ENCODE measurements at regions not wholly inside any gene's neighbourhood (a gene's known extent, or its start where the extent isn't known, plus 50 kb on each side); places are given as distances from the start of the nearest gene placed in this dataset.

- ChIA-PET POLR2A (no interaction called here), CTCF (ENCODE audit: low intra/inter-chr PET ratio, low total read pairs) (no interaction called here)
- no TSS peak for BruUV-seq (replicated peaks)
- FAIRE-seq (no peak), ATAC-seq (no peak), DNase-seq (ENCODE audit: low spot score) (no peak)
- in situ Hi-C loops (cut with HindIII; ENCODE audit: extremely low pct_ligation_motif_present, low pct_unique_long_range_greater_than_20kb) (no loop called here), intact Hi-C loops (cut with micrococcal nuclease; ENCODE audit: unreplicated experiment) (no loop called here)
- H3K79me2 ChIP-seq (ENCODE audit: insufficient read depth, low read length): no peaks in the 10 kb centered on the region
- H3K9ac ChIP-seq (ENCODE audit: insufficient read depth, low read depth, low read length): no peak overlapping the region
- no peak overlapping the region for H3K4me2 ChIP-seq (ENCODE audit: low read depth, low read length)
- no peak for TF ChIP-seq CBX5 (CRISPR knock-in tag; IDR thresholded peaks at IDR 0.05; ENCODE audit: borderline replicate concordance)
- no peaks in the 10 kb centered on the region for H4K20me1 ChIP-seq (ENCODE audit: insufficient read depth, low read length)
- peaks cover 0 to 20% of the 10 kb centered on the region in 2 experiments; a peak in 1 of 5 replicates for H3K27me3 ChIP-seq (ENCODE audit: control insufficient read depth in 1 of 2, insufficient read depth in 2 of 2, low read length in 2 of 2)
- H2AFZ ChIP-seq (ENCODE audit: low read length): no peak overlapping the region
- H3K9me3 ChIP-seq (ENCODE audit: low read length): no peaks in the 10 kb centered on the region
- no peak overlapping the region for H3K4me3 ChIP-seq (replicated peaks in 1 of 3; ENCODE audit: insufficient read depth in 1 of 3, low read depth in 2 of 3, low read length in 3 of 3)
- H3K27ac ChIP-seq (ENCODE audit: extremely low read length, insufficient read depth, low read length): no peak overlapping the region
- 94% methylated on average over 1 of the region's 1 CpG for WGBS (ENCODE audit: low lambda C conversion rate)
- no peaks in the 10 kb centered on the region for H3K4me1 ChIP-seq (ENCODE audit: insufficient read depth, low read length)
- H3K36me3 ChIP-seq (replicated peaks in 1 of 2; ENCODE audit: control insufficient read depth in 1 of 2, insufficient read depth in 2 of 2, low read length in 2 of 2): no peaks in the 10 kb centered on the region
Observed at GRCh38 chr20:22752324-22752723, 168.0 kb upstream of the FOXA2 start.

- Histone ChIP-seq H3K9me3 (ENCODE audit: low read length) (no peaks in the 10 kb centered on the region), H3K9ac (ENCODE audit: insufficient read depth, low read depth, low read length) (no peak overlapping the region), H3K27me3 (ENCODE audit: control insufficient read depth in 1 of 2, insufficient read depth in 2 of 2, low read length in 2 of 2) (peaks cover 4 to 9% of the 10 kb centered on the region in 2 experiments; a peak in 3 of 5 replicates), H3K27ac (ENCODE audit: extremely low read length, insufficient read depth, low read length) (no peak overlapping the region), H2AFZ (ENCODE audit: low read length) (no peak overlapping the region), H3K4me2 (ENCODE audit: low read depth, low read length) (no peak overlapping the region), H3K36me3 (replicated peaks in 1 of 2; ENCODE audit: control insufficient read depth in 1 of 2, insufficient read depth in 2 of 2, low read length in 2 of 2) (no peaks in the 10 kb centered on the region), H3K4me1 (ENCODE audit: insufficient read depth, low read length) (no peaks in the 10 kb centered on the region), H3K4me3 (replicated peaks in 1 of 3; ENCODE audit: insufficient read depth in 1 of 3, low read depth in 2 of 3, low read length in 3 of 3) (no peak overlapping the region), H4K20me1 (ENCODE audit: insufficient read depth, low read length) (no peaks in the 10 kb centered on the region), H3K79me2 (ENCODE audit: insufficient read depth, low read length) (no peaks in the 10 kb centered on the region)
- no TSS peak for BruUV-seq (replicated peaks)
- ATAC-seq (no peak), FAIRE-seq (peak; percentile 4), DNase-seq (ENCODE audit: low spot score) (no peak)
- ChIA-PET CTCF (ENCODE audit: low intra/inter-chr PET ratio, low total read pairs) (no interaction called here), POLR2A (no interaction called here)
- intact Hi-C loops (cut with micrococcal nuclease; ENCODE audit: unreplicated experiment) (no loop called here), in situ Hi-C loops (cut with HindIII; ENCODE audit: extremely low pct_ligation_motif_present, low pct_unique_long_range_greater_than_20kb) (no loop called here)
- 3% methylated on average over 10 of the region's 10 CpGs for WGBS (ENCODE audit: low lambda C conversion rate)
- TF ChIP-seq JARID2 (CRISPR knock-in tag; IDR thresholded peaks at IDR 0.05; ENCODE audit: insufficient replicate concordance) (no peak), MNT (IDR thresholded peaks at IDR 0.05) (peak; percentile 67)
Observed at GRCh38 chr20:22757424-22758183, 173.2 kb upstream of the FOXA2 start.

Measured in HepG2 (cell line).